GM13976 (cell line): ENCODE measurements at regions not wholly inside any gene's neighbourhood (a gene's known extent, or its start where the extent isn't known, plus 50 kb on each side); places are given as distances from the start of the nearest gene placed in this dataset.

ENCODE experiments used
- DNase-seq: peaks from one replicate; pipeline ENCODE4 v3.0.0; 2012; ENCODE audit warnings: low spot score
- CTCF ChIP-seq: IDR thresholded peaks from 2 replicates; pipeline ENCODE4 v1.5.1; 2012; ENCODE audit warnings: borderline replicate concordance, mild to moderate bottlenecking; ENCODE audit not compliant: insufficient read depth; ENCODE audit errors: extremely low read depth, missing control alignments, control extremely low read depth
- in situ Hi-C: fragments of 300-500 bp; cut with MboI; formaldehyde crosslinking; loops from one replicate; pipeline ENCODE4 v1.12.0; 2022; ENCODE audit warnings: low sequenced_read_pairs, mixed read lengths, inconsistent platforms; ENCODE audit not compliant: unreplicated experiment

- no peak for TF ChIP-seq CTCF
- in situ Hi-C loops: no loop called here
Measured at GRCh38 chr2:18828296-18828695, 238.9 kb upstream of the NT5C1B start.

GRCh38 chr2:18825838-18826237 is 236.5 kb upstream of the NT5C1B start:
- DNase-seq: no peak
- TF ChIP-seq CTCF: no peak
- in situ Hi-C loops: no loop called here

More at GRCh38 chr2:18828296-18828695, 238.9 kb upstream of the NT5C1B start:
- no peak for DNase-seq

GRCh38 chr2:18824915-18825314 is 235.5 kb upstream of the NT5C1B start:
- no peak for DNase-seq
- no peak for TF ChIP-seq CTCF
- in situ Hi-C loops: no loop called here

GRCh38 chr2:18824325-18824790 is 235.0 kb upstream of the NT5C1B start:
- in situ Hi-C loops: no loop called here
- TF ChIP-seq CTCF: no peak
- DNase-seq: no peak

- in situ Hi-C loops: no loop called here
- no peak for TF ChIP-seq CTCF
Measured at GRCh38 chr2:18821431-18821830, 232.1 kb upstream of the NT5C1B start.

GRCh38 chr2:18820966-18821365 is 231.6 kb upstream of the NT5C1B start:
- TF ChIP-seq CTCF: no peak
- in situ Hi-C loops: no loop called here
- DNase-seq: no peak

More at GRCh38 chr2:18821431-18821830, 232.1 kb upstream of the NT5C1B start:
- DNase-seq: no peak

GRCh38 chr2:18819566-18819965 is 230.2 kb upstream of the NT5C1B start:
- in situ Hi-C loops: no loop called here
- DNase-seq: no peak
- TF ChIP-seq CTCF: no peak
